Sigmoid colon (tissue), 4 donors: ENCODE measurements at regions not wholly inside any gene's neighbourhood (a gene's known extent, or its start where the extent isn't known, plus 50 kb on each side); places are given as distances from the start of the nearest gene placed in this dataset.

Experiments used
- CTCF ChIP-seq, 4 experiments: fragments of 450-650 bp in 3 of 4; fragments of 200-600 bp in 1 of 4; IDR thresholded peaks; one replicate each; pipeline ENCODE4 v1.5.1; 2016 to 2019; ENCODE audit warnings: antibody characterized with exemption in 4 of 4, mild to moderate bottlenecking in 3 of 4, moderate library complexity in 2 of 4
- EP300 ChIP-seq, 4 donors: sonication (generic); formaldehyde crosslinking; IDR thresholded peaks; one replicate each; pipeline ENCODE4 v1.6.1; 2017; ENCODE audit warnings: antibody characterized with exemption in 4 of 4
- POLR2A ChIP-seq, 2 donors: fragments of 450-650 bp; IDR thresholded peaks; one replicate each; pipeline ENCODE4 v1.6.1; 2016; ENCODE audit warnings: antibody characterized with exemption in 2 of 2, mild to moderate bottlenecking in 2 of 2, moderate library complexity in 2 of 2

GRCh38 chr4:121517241-121517640 lies 136.4 kb upstream of the QRFPR start:
- TF ChIP-seq POLR2A (IDR thresholded peaks at IDR 0.05) (no peak), CTCF (IDR thresholded peaks at IDR 0.05) (no peak), EP300 (IDR thresholded peaks at IDR 0.05) (no peak)
